Hepatocyte (in vitro differentiated cells): ENCODE measurements at regions not wholly inside any gene's neighbourhood (a gene's known extent, or its start where the extent isn't known, plus 50 kb on each side); places are given as distances from the start of the nearest gene placed in this dataset.

ENCODE experiments used
- DNase-seq: peaks from one replicate; pipeline ENCODE4 v3.0.0-alpha.2; 2016; ENCODE audit warnings: low spot score
- H2AFZ ChIP-seq: fragments of 200-600 bp; sonication (generic); 2 replicates; pipeline ENCODE4 v1.6.0; 2016; ENCODE audit warnings: antibody characterized with exemption, mild to moderate bottlenecking
- H3K27ac ChIP-seq: fragments of 200-600 bp; sonication (generic); 2 replicates; pipeline ENCODE4 v1.5.1; 2016; ENCODE audit warnings: mild to moderate bottlenecking
- H3K27me3 ChIP-seq: fragments of 200-600 bp; sonication (generic); 2 replicates; pipeline ENCODE4 v1.6.1; 2016
- H3K36me3 ChIP-seq: fragments of 200-600 bp; sonication (generic); replicated peaks from 2 replicates; pipeline ENCODE4 v1.5.1; 2016; ENCODE audit warnings: low read depth; ENCODE audit not compliant: insufficient read depth
- H3K4me1 ChIP-seq: fragments of 200-600 bp; sonication (generic); 2 replicates; pipeline ENCODE4 v1.5.1; 2016; ENCODE audit warnings: mild to moderate bottlenecking, moderate library complexity; ENCODE audit not compliant: insufficient read depth
- H3K4me2 ChIP-seq: fragments of 200-600 bp; sonication (generic); 2 replicates; pipeline ENCODE4 v1.6.0; 2016
- H3K4me3 ChIP-seq: fragments of 200-600 bp; sonication (generic); 2 replicates; pipeline ENCODE4 v1.5.1; 2016; ENCODE audit warnings: mild to moderate bottlenecking
- H3K79me2 ChIP-seq: fragments of 200-600 bp; sonication (generic); 2 replicates; pipeline ENCODE4 v1.6.0; 2017; ENCODE audit warnings: mild to moderate bottlenecking
- H3K9me2 ChIP-seq: fragments of 200-600 bp; sonication (generic); replicated peaks from 2 replicates; pipeline ENCODE4 v1.6.0; 2017; ENCODE audit warnings: mild to moderate bottlenecking; ENCODE audit not compliant: insufficient read depth
- H3K9me3 ChIP-seq: fragments of 200-600 bp; sonication (generic); 2 replicates; pipeline ENCODE4 v1.5.1; 2016; ENCODE audit warnings: low read depth, mild to moderate bottlenecking
- H4K20me1 ChIP-seq: fragments of 200-600 bp; sonication (generic); 2 replicates; pipeline ENCODE4 v1.6.0; 2016; ENCODE audit warnings: mild to moderate bottlenecking; ENCODE audit not compliant: insufficient read depth, poor library complexity, severe bottlenecking
- CTCF ChIP-seq: fragments of 200-600 bp; sonication (generic); IDR thresholded peaks from 2 replicates; pipeline ENCODE4 v1.5.1; 2016; ENCODE audit warnings: antibody characterized with exemption, mild to moderate bottlenecking; ENCODE audit not compliant: poor library complexity
- EZH2 ChIP-seq: fragments of 200-600 bp; sonication (generic); IDR thresholded peaks from 2 replicates; pipeline ENCODE4 v1.6.1; 2016; ENCODE audit warnings: antibody characterized with exemption, mild to moderate bottlenecking, borderline replicate concordance
- EZH2phosphoT487 ChIP-seq: fragments of 200-600 bp; sonication (generic); IDR thresholded peaks from one replicate; pipeline ENCODE4 v1.6.1; 2018; ENCODE audit warnings: antibody characterized with exemption, mild to moderate bottlenecking, low read depth, moderate library complexity; ENCODE audit not compliant: unreplicated experiment, severe bottlenecking
- WGBS: methylation state at CpG from one replicate; pipeline ENCODE4 v1.1.6; 2016; ENCODE audit warnings: low lambda C conversion rate; ENCODE audit errors: missing lambda C conversion rate; 5-methylcytosine and 5-hydroxymethylcytosine counted together

- H3K36me3 ChIP-seq, result no peaks in the 10 kb centered on the region
- TF ChIP-seq EZH2 (no peak), EZH2phosphoT487 (no peak), CTCF (no peak)
- no peaks in the 10 kb centered on the region for H3K9me3 ChIP-seq
- H3K9me2 ChIP-seq, result no peaks in the 10 kb centered on the region
- no peaks in the 10 kb centered on the region for H3K4me1 ChIP-seq
- H3K79me2 ChIP-seq, result no peaks in the 10 kb centered on the region
- no peak for DNase-seq
- no peak overlapping the region for H3K4me3 ChIP-seq
- no peak overlapping the region for H2AFZ ChIP-seq
- no peaks in the 10 kb centered on the region for H4K20me1 ChIP-seq
- no peak overlapping the region for H3K4me2 ChIP-seq
- WGBS, result 98% methylated on average over 2 of the region's 2 CpGs
- H3K27ac ChIP-seq, result no peak overlapping the region
- H3K27me3 ChIP-seq, result no peaks in the 10 kb centered on the region
These were observed 214.4 kb upstream of the ZFP64 start for GRCh38 chr20:52405986-52406385.

GRCh38 chr20:52405417-52405816 lies 213.8 kb upstream of the ZFP64 start:
- Histone ChIP-seq H3K4me3 (no peak overlapping the region), H3K4me2 (no peak overlapping the region), H3K9me3 (no peaks in the 10 kb centered on the region), H3K9me2 (no peaks in the 10 kb centered on the region), H3K79me2 (no peaks in the 10 kb centered on the region), H4K20me1 (no peaks in the 10 kb centered on the region), H3K27me3 (no peaks in the 10 kb centered on the region), H2AFZ (no peak overlapping the region), H3K4me1 (no peaks in the 10 kb centered on the region), H3K27ac (no peak overlapping the region), H3K36me3 (no peaks in the 10 kb centered on the region)
- TF ChIP-seq CTCF (no peak), EZH2phosphoT487 (no peak), EZH2 (no peak)
- WGBS, result 70% methylated on average over 1 of the region's 1 CpG
- no peak for DNase-seq

GRCh38 chr20:52404671-52405070 lies 213.1 kb upstream of the ZFP64 start:
- Histone ChIP-seq H3K27me3 (no peaks in the 10 kb centered on the region), H3K4me1 (no peaks in the 10 kb centered on the region), H3K4me3 (no peak overlapping the region), H3K27ac (no peak overlapping the region), H3K36me3 (no peaks in the 10 kb centered on the region), H3K79me2 (no peaks in the 10 kb centered on the region), H3K9me2 (no peaks in the 10 kb centered on the region), H3K9me3 (no peaks in the 10 kb centered on the region), H3K4me2 (no peak overlapping the region), H4K20me1 (no peaks in the 10 kb centered on the region), H2AFZ (no peak overlapping the region)
- TF ChIP-seq EZH2phosphoT487 (no peak), CTCF (no peak), EZH2 (no peak)
- 80% methylated on average over 3 of the region's 3 CpGs for WGBS
- DNase-seq, result no peak

- Histone ChIP-seq H3K4me1 (no peaks in the 10 kb centered on the region), H3K27me3 (no peaks in the 10 kb centered on the region), H4K20me1 (no peaks in the 10 kb centered on the region), H2AFZ (no peak overlapping the region), H3K27ac (no peak overlapping the region), H3K9me3 (no peaks in the 10 kb centered on the region), H3K36me3 (no peaks in the 10 kb centered on the region), H3K9me2 (no peaks in the 10 kb centered on the region), H3K4me2 (no peak overlapping the region), H3K79me2 (no peaks in the 10 kb centered on the region), H3K4me3 (no peak overlapping the region)
- no peak for TF ChIP-seq EZH2phosphoT487
- TF ChIP-seq EZH2, result no peak
- no peak for TF ChIP-seq CTCF
- no peak for DNase-seq
- WGBS, result 92% methylated on average over 4 of the region's 4 CpGs
These were observed 211.4 kb upstream of the ZFP64 start for GRCh38 chr20:52402950-52403349.
